WTC11 (cell line): ENCODE measurements at regions not wholly inside any gene's neighbourhood (a gene's known extent, or its start where the extent isn't known, plus 50 kb on each side); places are given as distances from the start of the nearest gene placed in this dataset.

Experiments
- ATAC-seq: fragments of 200-7000 bp; cut with Tn5 transposase; 2 replicates; pipeline ENCODE4 v1.10.0; 2021; ENCODE audit warnings: mild to moderate bottlenecking, moderate library complexity
- CTCF ChIA-PET: fragments of 300-600 bp; sonication (Branson Sonifier 250); formaldehyde crosslinking; loops from one replicate; lab custom pipeline; 2021; ENCODE audit warnings: antibody characterized with exemption; lab: Charles Lee
- POLR2A ChIA-PET: fragments of 350-600 bp; sonication (Branson Sonifier 250); formaldehyde crosslinking; loops from one replicate; lab custom pipeline; 2021; ENCODE audit warnings: antibody characterized with exemption; lab: Charles Lee
- DNase-seq: peaks from one replicate; pipeline ENCODE4 v3.0.0; 2021; ENCODE audit warnings: low spot score
- H3K27ac Mint-ChIP-seq: 2 replicates; pipeline ENCODE4 v1.8.0; 2021; ENCODE audit warnings: mixed read lengths
- H3K27me3 Mint-ChIP-seq: 2 replicates; pipeline ENCODE4 v1.8.0; 2021; ENCODE audit warnings: low read depth, mild to moderate bottlenecking, moderate library complexity, mixed read lengths
- H3K36me3 Mint-ChIP-seq: 2 replicates; pipeline ENCODE4 v1.8.0; 2021; ENCODE audit warnings: mixed read lengths
- H3K4me1 Mint-ChIP-seq: 2 replicates; pipeline ENCODE4 v1.8.0; 2022; ENCODE audit warnings: mixed read lengths
- H3K4me3 Mint-ChIP-seq: 2 replicates; pipeline ENCODE4 v1.8.0; 2021; ENCODE audit warnings: mild to moderate bottlenecking, moderate library complexity, mixed read lengths
- H3K9me3 Mint-ChIP-seq: 2 replicates; pipeline ENCODE4 v1.8.0; 2021; ENCODE audit warnings: mixed read lengths
- AR ChIP-seq: fragments of 250-450 bp; sonication (Bioruptor Pico); IDR thresholded peaks from 2 replicates; pipeline ENCODE4 v1.9.0; 2021; ENCODE audit warnings: mild to moderate bottlenecking
- ATF2 ChIP-seq: sonication (generic); formaldehyde crosslinking; IDR thresholded peaks from 2 replicates; pipeline ENCODE4 v1.8.1; 2022; ENCODE audit warnings: low read depth, missing genetic modification reagents, borderline replicate concordance
- CDX4 ChIP-seq: fragments of 250-450 bp; sonication (Bioruptor Pico); IDR thresholded peaks from 2 replicates; pipeline ENCODE4 v1.9.0; 2021; ENCODE audit warnings: moderate library complexity, mild to moderate bottlenecking, inconsistent platforms, borderline replicate concordance
- CTCF ChIP-seq: fragments of 200-600 bp; IDR thresholded peaks from 2 replicates; pipeline ENCODE4 v1.8.0; 2022; ENCODE audit warnings: antibody characterized with exemption
- E2F5 ChIP-seq: sonication (generic); formaldehyde crosslinking; IDR thresholded peaks from 2 replicates; pipeline ENCODE4 v1.8.1; 2022; ENCODE audit warnings: mild to moderate bottlenecking, moderate library complexity, missing genetic modification reagents
- GABPB1 ChIP-seq: sonication (generic); formaldehyde crosslinking; IDR thresholded peaks from 2 replicates; pipeline ENCODE4 v1.8.1; 2023; ENCODE audit warnings: mild to moderate bottlenecking, missing genetic modification reagents
- HMGA2 ChIP-seq: fragments of 250-450 bp; sonication (Bioruptor Pico); IDR thresholded peaks from 2 replicates; pipeline ENCODE4 v1.4.0; 2021; ENCODE audit warnings: mild to moderate bottlenecking, moderate library complexity
- HMGXB4 ChIP-seq: sonication (generic); formaldehyde crosslinking; IDR thresholded peaks from 2 replicates; pipeline ENCODE4 v1.8.1; 2023; ENCODE audit warnings: mild to moderate bottlenecking, moderate library complexity, missing genetic modification reagents
- IRF2 ChIP-seq: sonication (generic); formaldehyde crosslinking; IDR thresholded peaks from 2 replicates; pipeline ENCODE4 v1.8.0; 2022; ENCODE audit warnings: low read depth, missing genetic modification reagents, borderline replicate concordance
- MAX ChIP-seq: sonication (generic); formaldehyde crosslinking; IDR thresholded peaks from 2 replicates; pipeline ENCODE4 v1.8.0; 2022; ENCODE audit warnings: mild to moderate bottlenecking, missing genetic modification reagents
- MXD4 ChIP-seq: fragments of 250-450 bp; sonication (Bioruptor Pico); IDR thresholded peaks from 2 replicates; pipeline ENCODE4 v1.8.0; 2021; ENCODE audit warnings: mild to moderate bottlenecking, moderate library complexity, borderline replicate concordance
- OVOL2 ChIP-seq: fragments of 250-450 bp; sonication (Bioruptor Pico); IDR thresholded peaks from 2 replicates; pipeline ENCODE4 v1.9.0; 2021; ENCODE audit warnings: mild to moderate bottlenecking, borderline replicate concordance
- TCF7 ChIP-seq: sonication (generic); formaldehyde crosslinking; IDR thresholded peaks from 2 replicates; pipeline ENCODE4 v1.8.0; 2022; ENCODE audit warnings: mild to moderate bottlenecking, low read depth, missing genetic modification reagents, moderate library complexity
- TEAD1 ChIP-seq: sonication (generic); formaldehyde crosslinking; IDR thresholded peaks from 2 replicates; pipeline ENCODE4 v1.8.0; 2022; ENCODE audit warnings: mild to moderate bottlenecking, missing genetic modification reagents
- TP53 ChIP-seq: sonication (generic); formaldehyde crosslinking; IDR thresholded peaks from 2 replicates; pipeline ENCODE4 v1.8.1; 2023; ENCODE audit warnings: mild to moderate bottlenecking, missing genetic modification reagents
- ZNF138 ChIP-seq: sonication (generic); formaldehyde crosslinking; conservative IDR thresholded peaks from 2 replicates; pipeline ENCODE4 v1.8.1; 2022; ENCODE audit warnings: mild to moderate bottlenecking, moderate library complexity, missing genetic modification reagents
- ZNF416 ChIP-seq: fragments of 250-450 bp; sonication (Bioruptor Pico); IDR thresholded peaks from 2 replicates; pipeline ENCODE4 v1.9.0; 2021; ENCODE audit warnings: mild to moderate bottlenecking, inconsistent platforms
- ZNF512 ChIP-seq: sonication (generic); formaldehyde crosslinking; IDR thresholded peaks from 2 replicates; pipeline ENCODE4 v1.8.1; 2022; ENCODE audit warnings: missing genetic modification reagents, borderline replicate concordance
- ZNF532 ChIP-seq: fragments of 250-450 bp; sonication (Bioruptor Pico); IDR thresholded peaks from 2 replicates; pipeline ENCODE4 v1.9.0; 2021; ENCODE audit warnings: mild to moderate bottlenecking, borderline replicate concordance

- Mint-ChIP-seq H3K4me1 (peaks cover 22% of the 10 kb centered on the region), H3K4me3 (no peak overlapping the region), H3K27ac (no peak overlapping the region), H3K27me3 (no peaks in the 10 kb centered on the region), H3K36me3 (no peaks in the 10 kb centered on the region), H3K9me3 (no peaks in the 10 kb centered on the region)
- ChIA-PET CTCF (no interaction called here), POLR2A (no interaction called here)
- TF ChIP-seq MXD4 = no peak
- no peak for TF ChIP-seq ZNF512 (CRISPR knock-in tag)
- TF ChIP-seq E2F5 (CRISPR knock-in tag) = no peak
- no peak for TF ChIP-seq MAX (CRISPR knock-in tag)
- no peak for TF ChIP-seq OVOL2 (CRISPR knock-in tag)
- no peak for TF ChIP-seq TP53
- TF ChIP-seq GABPB1 (CRISPR knock-in tag) = no peak
- TF ChIP-seq ZNF138 (CRISPR knock-in tag) = no peak
- TF ChIP-seq IRF2 (CRISPR knock-in tag) = no peak
- TF ChIP-seq CDX4 (CRISPR knock-in tag) = no peak
- no peak for TF ChIP-seq CTCF
- no peak for TF ChIP-seq HMGA2 (CRISPR knock-in tag)
- TF ChIP-seq ATF2 = no peak
- TF ChIP-seq TEAD1 = no peak
- no peak for TF ChIP-seq HMGXB4
- TF ChIP-seq TCF7 (CRISPR knock-in tag) = no peak
- TF ChIP-seq ZNF416 = no peak
- TF ChIP-seq AR (CRISPR knock-in tag) = no peak
- TF ChIP-seq ZNF532 = no peak
- DNase-seq (no peak), ATAC-seq (no peak)
Measured at GRCh38 chr13:80548915-80549314, 208.0 kb upstream of the SPRY2 start.
